BE2C (cell line): ENCODE measurements at regions not wholly inside any gene's neighbourhood (a gene's known extent, or its start where the extent isn't known, plus 50 kb on each side); places are given as distances from the start of the nearest gene placed in this dataset.

Experiments used
- DNase-seq: peaks from one replicate; pipeline ENCODE4 v3.0.0-alpha.2; 2020
- H3K27me3 ChIP-seq: fragments of 250-450 bp; sonication (Bioruptor Pico); 2 replicates; pipeline ENCODE4 v1.5.1; 2020; ENCODE audit warnings: mild to moderate bottlenecking
- H3K36me3 ChIP-seq: fragments of 250-450 bp; sonication (Bioruptor Pico); 2 replicates; pipeline ENCODE4 v1.5.1; 2020; ENCODE audit warnings: mild to moderate bottlenecking
- H3K4me1 ChIP-seq: fragments of 250-450 bp; sonication (Bioruptor Pico); 2 replicates; pipeline ENCODE4 v1.5.1; 2020
- H3K4me3 ChIP-seq: 2 replicates; pipeline ENCODE4 v1.5.1; 2011; ENCODE audit warnings: low read depth, low read length
- H3K9me3 ChIP-seq: fragments of 250-450 bp; sonication (Bioruptor Pico); 2 replicates; pipeline ENCODE4 v1.5.1; 2020
- CTCF ChIP-seq: IDR thresholded peaks from 2 replicates; pipeline ENCODE4 v1.5.1; 2012; ENCODE audit warnings: mild to moderate bottlenecking, low read depth, low read length

- no peak for DNase-seq
- no peak for TF ChIP-seq CTCF
- Histone ChIP-seq H3K9me3 (no peaks in the 10 kb centered on the region), H3K27me3 (no peaks in the 10 kb centered on the region), H3K36me3 (no peaks in the 10 kb centered on the region), H3K4me1 (no peaks in the 10 kb centered on the region), H3K4me3 (no peak overlapping the region)
Observed at GRCh38 chr18:23311351-23312121, 141.6 kb upstream of the RIOK3 start.

GRCh38 chr18:23313379-23313778 is 139.7 kb upstream of the RIOK3 start:
- no peak for DNase-seq
- H3K4me1 ChIP-seq, result no peaks in the 10 kb centered on the region
- TF ChIP-seq CTCF, result no peak
- H3K36me3 ChIP-seq, result no peaks in the 10 kb centered on the region
- no peak overlapping the region for H3K4me3 ChIP-seq
- H3K9me3 ChIP-seq, result no peaks in the 10 kb centered on the region
- no peaks in the 10 kb centered on the region for H3K27me3 ChIP-seq

- TF ChIP-seq CTCF, result no peak
Observed at GRCh38 chr18:23314672-23315071, 138.4 kb upstream of the RIOK3 start.

GRCh38 chr18:23316316-23316715 is 136.8 kb upstream of the RIOK3 start:
- no peaks in the 10 kb centered on the region for H3K36me3 ChIP-seq
- DNase-seq, result no peak
- no peak overlapping the region for H3K4me3 ChIP-seq
- H3K9me3 ChIP-seq, result no peaks in the 10 kb centered on the region
- TF ChIP-seq CTCF, result no peak
- no peaks in the 10 kb centered on the region for H3K27me3 ChIP-seq
- no peaks in the 10 kb centered on the region for H3K4me1 ChIP-seq

More at GRCh38 chr18:23314672-23315071, 138.4 kb upstream of the RIOK3 start:
- no peak overlapping the region for H3K4me3 ChIP-seq
- no peaks in the 10 kb centered on the region for H3K27me3 ChIP-seq
- DNase-seq, result no peak
- H3K4me1 ChIP-seq, result no peaks in the 10 kb centered on the region
- no peaks in the 10 kb centered on the region for H3K36me3 ChIP-seq
- H3K9me3 ChIP-seq, result no peaks in the 10 kb centered on the region

DNA sequence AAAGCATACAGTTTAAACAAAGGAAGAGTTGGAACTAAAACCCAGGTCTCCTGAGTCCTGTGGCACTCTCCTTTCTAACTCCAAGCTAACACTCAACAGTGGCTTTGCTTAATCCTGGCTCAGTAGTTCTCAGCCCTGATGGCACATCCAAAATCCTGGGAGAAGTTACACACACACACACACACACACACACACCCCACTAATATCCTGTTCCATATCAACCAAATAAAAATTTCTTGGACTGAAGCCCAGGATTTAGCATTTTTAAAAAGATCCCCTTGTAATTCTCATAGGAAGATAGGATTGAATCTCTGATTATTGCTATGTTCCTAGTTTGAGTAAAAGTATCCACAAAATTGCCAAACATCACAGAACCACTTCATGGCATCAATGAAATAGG is 136.1 kb upstream of the RIOK3 start:
- DNase-seq, result no peak
- H3K4me3 ChIP-seq, result no peak overlapping the region
- H3K36me3 ChIP-seq, result no peaks in the 10 kb centered on the region
- H3K27me3 ChIP-seq, result no peaks in the 10 kb centered on the region
- TF ChIP-seq CTCF, result no peak
- H3K9me3 ChIP-seq, result no peaks in the 10 kb centered on the region
- H3K4me1 ChIP-seq, result no peaks in the 10 kb centered on the region

GRCh38 chr18:23317975-23318675 is 135.0 kb upstream of the RIOK3 start:
- TF ChIP-seq CTCF, result no peak
- DNase-seq, result no peak
- H3K27me3 ChIP-seq, result no peaks in the 10 kb centered on the region
- H3K36me3 ChIP-seq, result no peaks in the 10 kb centered on the region
- H3K4me3 ChIP-seq, result no peak overlapping the region
- no peaks in the 10 kb centered on the region for H3K4me1 ChIP-seq
- no peaks in the 10 kb centered on the region for H3K9me3 ChIP-seq
